ENCODE measurements at regions not wholly inside any gene's neighbourhood (a gene's known extent, or its start where the extent isn't known, plus 50 kb on each side); places are given as distances from the start of the nearest gene placed in this dataset.

DNA sequence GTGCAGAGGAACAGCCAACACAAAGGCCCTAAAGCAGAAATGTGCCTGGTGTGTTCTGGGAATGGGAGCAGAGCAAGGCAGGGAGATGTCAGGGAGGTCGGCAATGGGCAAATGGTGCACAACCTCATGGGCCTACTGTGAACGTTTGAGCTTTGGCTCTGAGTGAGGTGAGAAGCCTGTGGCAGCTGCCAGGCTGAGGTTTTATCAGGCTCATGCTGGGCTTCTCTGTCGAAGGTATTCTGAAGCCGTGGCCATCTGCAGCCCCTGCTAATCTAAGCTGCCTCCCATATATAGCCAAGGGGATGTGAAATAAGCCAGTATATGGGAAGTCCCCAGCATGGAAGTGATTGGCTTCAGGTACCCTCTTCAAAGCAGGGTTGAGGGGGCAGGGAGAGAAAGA lies 193.3 kb downstream of the SLC4A3 start:
- intact Hi-C loops (cut with micrococcal nuclease): no loop called here
- ATAC-seq (peak; percentile 70), DNase-seq (no peak)

DNA sequence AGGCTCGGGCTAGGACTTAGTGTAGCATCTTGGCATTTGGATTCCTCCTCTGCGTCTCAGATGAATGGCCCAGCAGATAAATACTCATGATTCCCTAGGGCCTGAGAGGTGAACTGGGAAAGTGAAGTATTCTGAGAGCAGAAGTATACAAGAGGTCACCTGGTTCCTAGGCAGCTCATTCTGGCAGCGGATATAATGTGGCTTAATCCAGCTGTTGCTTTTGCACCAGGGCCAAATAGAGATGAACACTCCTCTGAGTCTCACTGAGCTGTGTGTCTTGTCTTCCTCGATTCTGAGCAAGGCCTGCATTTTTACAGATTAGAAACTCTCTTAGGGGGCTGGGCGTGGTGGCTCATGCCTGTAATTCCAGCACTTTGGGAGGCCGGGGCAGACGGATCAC lies 196.1 kb downstream of the SLC4A3 start:
- DNase-seq (no peak), ATAC-seq (no peak)
- intact Hi-C loops (cut with micrococcal nuclease): no loop called here

DNA sequence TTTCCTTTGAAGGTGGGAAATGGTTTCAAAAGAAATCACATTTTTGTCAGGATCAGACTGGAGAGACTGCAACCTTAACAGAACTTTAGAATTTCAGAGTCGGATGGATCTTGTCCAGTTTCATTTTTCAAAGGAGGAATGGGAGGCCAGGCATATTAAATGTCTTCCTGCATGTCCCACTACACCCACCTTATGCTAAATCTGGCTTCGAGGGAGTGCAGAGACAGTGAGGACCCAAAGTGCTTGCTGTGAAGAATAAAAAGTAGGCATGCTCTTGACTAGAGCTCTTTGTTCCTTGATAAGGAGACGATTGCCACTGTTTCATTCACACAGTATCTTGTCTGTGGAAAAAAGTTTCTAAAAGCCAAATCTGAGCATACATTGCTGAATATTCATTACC lies 197.6 kb downstream of the SLC4A3 start:
- no peak for ATAC-seq
- intact Hi-C loops (cut with micrococcal nuclease): no loop called here

DNA sequence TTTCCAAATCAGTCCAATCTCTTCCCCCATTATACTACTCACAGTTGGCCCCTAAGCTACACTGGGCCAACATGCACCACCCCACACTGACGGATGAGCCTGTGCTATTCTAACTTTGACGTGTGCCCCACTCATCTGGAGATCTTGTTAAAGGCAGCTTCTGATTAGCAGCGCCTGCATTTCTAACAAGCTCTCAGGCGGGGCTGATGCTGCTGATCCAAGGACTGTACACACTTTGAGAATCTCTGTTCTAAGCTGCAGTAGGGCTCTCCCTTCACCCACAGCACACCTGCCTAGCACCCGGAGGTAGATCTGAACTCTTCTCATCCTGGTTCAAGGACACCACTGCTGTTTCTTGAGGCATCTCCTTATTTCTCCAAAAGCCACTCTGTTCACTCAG lies 200.7 kb downstream of the SLC4A3 start:
- intact Hi-C loops (cut with micrococcal nuclease): no loop called here
- no peak for DNase-seq
- peak; percentile 23 for ATAC-seq

More for the DNA sequence above, 197.6 kb downstream of the SLC4A3 start:
- no peak for DNase-seq

DNA sequence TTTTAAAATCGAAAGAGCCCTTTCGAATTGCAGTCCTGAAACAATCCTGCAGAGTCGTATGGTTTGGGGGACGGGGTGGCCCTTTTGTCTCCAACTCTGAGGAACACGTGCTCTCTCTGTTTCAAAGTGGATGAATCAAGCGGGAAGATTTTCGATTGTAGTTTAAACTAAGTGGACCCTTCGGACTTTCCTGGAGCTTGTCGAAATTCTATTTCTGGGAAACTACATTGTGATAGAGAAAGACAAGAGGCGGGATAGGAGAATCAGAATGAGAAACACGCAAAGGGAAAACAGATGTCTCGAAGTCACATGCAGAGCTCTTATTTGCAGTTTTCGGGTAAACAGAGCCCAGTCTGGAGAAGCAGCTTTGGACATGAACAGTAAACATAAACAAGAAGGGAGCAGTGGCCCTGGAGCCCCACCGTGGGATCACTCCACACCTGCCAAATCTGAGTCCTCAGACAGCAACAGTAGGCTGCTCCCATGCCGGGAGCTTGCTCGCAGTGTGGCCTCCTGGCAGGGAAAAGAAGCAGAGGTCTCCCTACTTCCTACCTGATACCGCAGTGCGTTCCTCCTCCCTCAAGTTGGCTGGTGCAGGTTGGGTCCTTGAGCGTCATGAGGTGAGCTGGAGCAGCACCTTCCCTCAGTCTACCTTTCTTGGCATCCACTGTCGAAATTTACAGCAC lies 202.4 kb downstream of the SLC4A3 start:
- ATAC-seq (no peak), DNase-seq (no peak)
- intact Hi-C loops (cut with micrococcal nuclease): no loop called here

DNA sequence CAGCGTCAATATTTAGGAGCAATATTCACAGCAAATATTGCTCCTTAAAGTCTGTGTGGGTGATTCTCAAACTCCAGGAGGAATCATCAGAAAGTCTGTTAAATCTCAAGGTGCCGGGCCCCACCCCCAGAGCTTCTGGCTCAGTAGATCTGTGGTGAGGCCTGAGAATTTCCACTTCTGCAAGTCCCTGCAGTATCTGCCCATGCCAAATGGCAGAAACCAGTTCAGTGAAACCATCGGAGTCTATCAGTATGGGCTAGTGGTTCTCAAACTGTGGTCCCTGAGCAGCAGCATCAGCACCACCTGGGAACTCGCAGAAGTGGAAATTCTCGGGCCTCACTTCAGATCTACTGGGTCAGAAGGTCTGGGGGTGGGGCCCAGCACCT lies 202.9 kb downstream of the SLC4A3 start:
- DNase-seq (no peak), ATAC-seq (no peak)
- intact Hi-C loops (cut with micrococcal nuclease): no loop called here

DNA sequence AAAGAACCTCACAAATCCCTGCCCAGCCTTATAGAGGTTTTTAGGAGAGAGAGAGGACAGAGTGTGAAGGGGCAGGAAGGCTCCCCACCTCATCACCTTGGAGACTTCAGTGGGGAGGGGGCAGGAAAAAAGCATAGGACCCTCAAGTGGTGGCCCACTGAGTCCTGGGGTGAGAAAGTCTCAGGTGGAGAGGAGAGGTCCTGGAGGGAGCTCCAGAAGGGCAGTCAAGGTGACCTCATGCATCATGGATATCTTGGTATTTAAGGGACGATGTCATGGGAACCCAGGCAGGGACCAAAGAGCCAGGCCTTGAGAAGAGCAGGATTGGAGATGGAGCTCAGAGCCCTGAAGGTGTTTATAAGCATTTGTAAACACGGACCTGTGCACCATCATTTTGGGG lies 204.5 kb downstream of the SLC4A3 start:
- DNase-seq (no peak), ATAC-seq (no peak)
- intact Hi-C loops (cut with micrococcal nuclease): no loop called here

DNA sequence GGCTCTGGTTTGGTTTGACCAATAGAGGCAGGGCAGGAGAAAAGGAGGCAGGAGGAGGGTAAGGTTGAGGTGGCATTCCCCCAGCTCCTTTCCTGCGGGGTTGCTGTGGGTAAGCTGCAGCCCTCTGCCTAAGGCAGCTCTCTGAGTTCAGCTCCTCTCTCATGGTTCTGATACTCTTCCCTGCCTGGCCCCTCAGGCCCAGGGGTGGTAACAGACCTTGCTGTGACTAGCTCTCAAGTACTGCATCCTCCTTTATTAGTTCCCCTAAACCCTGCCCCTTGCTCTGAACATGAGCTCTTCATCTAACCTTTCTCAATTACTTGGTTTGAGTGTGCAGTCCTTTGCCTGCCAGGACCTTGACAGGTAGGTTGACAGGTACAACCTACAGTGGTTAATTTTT lies 205.5 kb downstream of the SLC4A3 start:
- ATAC-seq: no peak
- DNase-seq: no peak
- intact Hi-C loops (cut with micrococcal nuclease): no loop called here

DNA sequence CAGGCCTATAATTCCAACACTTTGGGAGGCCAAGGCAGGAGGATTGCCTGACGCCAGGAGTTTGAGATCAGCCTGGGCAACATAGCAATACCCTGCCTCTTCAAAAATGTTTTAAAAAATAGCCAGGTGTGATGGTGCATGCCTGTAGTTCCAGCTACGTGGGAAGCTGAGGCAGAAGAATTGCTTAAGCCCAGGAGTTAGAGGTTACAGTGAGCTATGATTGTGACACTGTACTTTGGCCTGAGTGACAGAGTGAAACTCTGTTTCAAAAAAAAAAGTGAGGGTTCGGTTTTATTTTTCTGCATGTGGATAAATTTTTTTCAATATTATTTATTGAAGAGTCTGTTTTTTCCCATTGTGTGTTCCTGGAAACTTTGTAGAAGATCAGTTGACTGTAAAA lies 208.1 kb downstream of the SLC4A3 start:
- intact Hi-C loops (cut with micrococcal nuclease): loop anchor here (5.0 kb wide), 1 partner anchor 98 kb away; no protein-coding TSS in a partner anchor
- DNase-seq: no peak
- ATAC-seq: no peak

DNA sequence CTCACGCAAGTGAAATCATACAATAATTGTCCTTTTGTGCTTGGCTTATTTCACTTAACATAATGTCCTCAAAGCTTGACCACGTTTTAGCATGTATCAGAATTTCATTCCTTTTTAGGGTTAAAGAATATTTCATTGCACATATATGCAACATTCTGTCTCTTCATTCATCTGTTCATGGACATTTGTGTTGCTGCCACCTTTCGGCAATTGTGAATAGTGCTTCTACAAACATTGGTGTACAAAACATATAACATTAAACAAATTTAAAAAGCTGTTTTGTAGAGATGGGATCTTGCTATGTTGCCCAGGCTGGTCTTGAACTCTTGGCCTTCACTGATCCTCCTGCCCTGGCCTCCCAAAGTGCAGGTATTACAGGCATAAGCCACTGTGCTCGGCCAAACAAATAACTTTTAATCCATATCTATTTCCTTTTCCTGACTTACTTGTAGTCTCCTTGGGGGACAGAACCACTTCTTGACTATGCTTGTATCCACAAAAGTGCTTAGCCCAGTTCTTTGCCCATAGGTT lies 209.3 kb downstream of the SLC4A3 start:
- intact Hi-C loops (cut with micrococcal nuclease): loop anchor here (5.0 kb wide), 1 partner anchor 99 kb away; no protein-coding TSS in a partner anchor
- ATAC-seq: no peak

DNA sequence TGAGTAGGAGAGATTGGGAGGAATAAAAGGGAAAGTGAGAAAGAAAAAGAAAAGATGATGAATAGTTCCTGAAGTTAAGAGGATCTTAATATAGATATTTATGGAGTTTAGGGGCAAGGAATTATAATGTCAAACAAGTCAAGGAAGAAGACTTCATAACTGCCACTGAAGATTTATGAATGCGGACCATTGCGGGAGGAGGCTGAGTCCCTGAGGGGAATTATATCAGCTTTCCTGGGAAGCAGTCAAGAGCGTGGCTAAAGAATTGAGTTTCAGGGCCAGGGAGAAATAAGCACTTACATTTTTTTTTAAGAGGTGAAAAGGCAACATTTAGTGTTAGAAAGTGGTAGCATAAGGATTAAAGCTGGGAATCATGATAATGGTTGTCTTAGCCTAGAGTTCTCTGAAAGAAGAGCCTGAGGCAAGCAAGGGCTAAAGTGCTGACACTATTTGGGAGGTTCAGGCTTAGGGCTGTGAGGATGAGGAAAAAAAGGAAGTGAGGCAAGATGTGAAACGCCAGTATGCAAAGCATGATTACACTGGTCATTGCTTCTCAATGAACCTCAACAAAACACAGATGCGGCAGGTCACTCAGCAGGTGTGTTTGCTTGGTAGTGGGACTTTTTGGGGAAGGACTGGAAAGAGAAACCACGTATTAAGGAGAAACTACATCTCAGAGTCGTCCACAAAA lies 217.1 kb downstream of the SLC4A3 start:
- DNase-seq (no peak), ATAC-seq (no peak)
- intact Hi-C loops (cut with micrococcal nuclease): no loop called here

More for the DNA sequence above, 209.3 kb downstream of the SLC4A3 start:
- no peak for DNase-seq

DNA sequence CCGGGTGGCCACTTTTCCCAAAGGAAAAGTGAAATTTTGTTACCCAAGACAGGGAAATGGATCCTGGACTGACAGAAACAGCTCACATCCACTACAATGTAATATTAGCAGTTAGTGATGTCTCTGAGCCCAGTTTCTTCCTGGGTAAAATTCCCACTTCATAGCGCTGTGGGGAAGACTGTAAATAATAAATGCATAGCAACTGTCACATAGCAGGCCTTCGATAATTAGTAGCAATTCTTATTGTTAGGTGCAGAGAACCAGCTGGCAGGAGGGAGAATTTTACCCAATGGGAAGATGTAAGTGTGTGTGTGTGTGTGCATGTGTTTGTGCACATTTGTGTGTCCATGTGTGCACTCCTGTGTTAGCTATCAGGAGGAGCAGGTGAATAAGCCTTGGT lies 221.5 kb downstream of the SLC4A3 start:
- intact Hi-C loops (cut with micrococcal nuclease): no loop called here
- DNase-seq (no peak), ATAC-seq (no peak)

DNA sequence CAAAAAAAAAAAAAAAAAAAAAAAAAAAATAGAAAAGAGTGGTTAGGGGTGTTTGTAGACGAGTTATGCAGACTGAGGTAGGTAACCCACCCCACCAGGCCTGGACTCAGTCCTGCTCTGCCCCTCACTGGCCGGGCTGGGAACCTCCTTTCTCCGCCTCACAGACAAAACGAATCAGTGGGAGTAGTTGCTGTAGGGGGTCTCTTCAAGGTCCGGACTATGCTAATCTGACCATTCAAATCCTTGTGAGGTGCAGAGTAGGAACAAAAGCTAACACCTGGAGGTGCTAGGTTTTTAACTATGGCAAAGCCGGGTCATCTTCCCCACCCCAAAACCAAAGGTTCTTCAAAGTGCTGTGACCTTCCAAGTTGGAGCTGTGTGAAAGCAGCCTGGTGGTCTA lies 223.7 kb downstream of the SLC4A3 start:
- no peak for ATAC-seq
- intact Hi-C loops (cut with micrococcal nuclease): no loop called here
- no peak for DNase-seq

DNA sequence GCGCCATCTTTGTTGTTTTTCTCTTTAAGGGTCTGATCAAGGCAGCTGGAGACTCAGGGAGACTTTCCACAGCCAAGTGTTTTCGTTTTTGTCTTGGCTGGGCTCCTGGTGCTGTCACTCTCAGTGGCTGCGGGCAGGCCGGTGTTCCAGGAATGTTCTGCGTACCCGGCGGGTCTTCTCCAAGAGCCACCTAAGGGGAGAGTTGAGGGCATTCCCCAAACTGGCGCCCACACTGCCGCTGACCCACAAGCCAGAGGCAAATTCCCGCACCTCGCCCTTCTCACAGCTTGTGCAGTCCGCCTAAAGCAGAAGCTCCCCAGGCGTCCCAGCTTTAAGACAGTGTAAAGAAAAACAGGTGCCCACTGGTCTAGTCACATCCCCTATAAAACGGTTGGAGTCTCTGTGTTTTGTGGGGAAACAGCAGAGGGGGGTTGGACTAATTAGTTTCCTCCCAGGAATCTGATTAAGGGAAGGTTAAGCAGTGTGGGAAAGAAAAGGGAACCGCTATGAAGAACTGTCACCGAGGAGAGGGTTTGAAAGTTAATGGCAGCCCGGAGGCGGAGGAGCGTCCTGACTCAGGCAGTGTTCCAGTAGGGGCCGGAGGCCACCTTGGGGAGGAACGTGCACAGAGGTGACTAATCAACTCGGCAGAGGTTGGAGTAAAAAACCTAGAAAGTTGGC lies 224.5 kb downstream of the SLC4A3 start:
- intact Hi-C loops (cut with micrococcal nuclease): no loop called here
- peak; percentile 36 for DNase-seq
- peak; percentile 61 for ATAC-seq

DNA sequence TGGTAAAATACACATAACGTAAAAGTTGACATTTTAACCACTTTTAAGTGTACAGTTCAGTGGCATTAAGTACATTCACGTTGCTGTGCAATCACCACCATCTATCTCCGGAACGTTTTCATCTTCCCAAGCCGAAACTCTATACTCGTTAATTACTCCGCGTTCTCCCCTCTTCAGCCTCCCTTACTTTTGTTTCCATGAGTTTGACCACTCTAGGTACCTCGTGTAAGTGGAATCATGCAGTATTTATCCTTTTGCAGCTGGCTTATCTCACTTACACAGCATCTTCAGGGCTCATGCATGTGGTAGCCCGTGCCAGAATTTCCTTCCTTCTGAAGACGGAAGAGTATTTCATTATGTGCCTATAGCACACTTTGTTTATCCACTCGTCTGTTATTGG lies 225.2 kb downstream of the SLC4A3 start:
- intact Hi-C loops (cut with micrococcal nuclease): no loop called here
- DNase-seq (no peak), ATAC-seq (no peak)

DNA sequence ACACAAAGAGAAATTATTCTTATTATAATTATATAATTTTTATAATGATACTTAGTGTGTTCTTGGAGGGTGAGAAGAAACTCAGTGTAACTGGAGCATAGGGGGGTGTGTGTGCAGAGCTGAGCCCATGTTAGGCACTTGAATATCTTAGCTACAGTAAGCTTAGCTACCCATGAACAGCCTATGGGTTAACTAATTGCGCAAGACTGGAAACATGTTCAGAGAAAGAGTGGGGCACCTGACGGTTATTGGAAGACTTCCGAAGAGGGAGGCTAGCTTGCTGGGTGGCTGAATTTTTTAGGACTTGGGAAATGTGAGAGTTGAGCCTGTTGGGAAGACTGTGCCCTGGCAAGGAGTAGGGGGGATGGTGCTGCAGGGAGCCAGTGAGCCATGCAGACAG lies 229.2 kb downstream of the SLC4A3 start:
- ATAC-seq: no peak

DNA sequence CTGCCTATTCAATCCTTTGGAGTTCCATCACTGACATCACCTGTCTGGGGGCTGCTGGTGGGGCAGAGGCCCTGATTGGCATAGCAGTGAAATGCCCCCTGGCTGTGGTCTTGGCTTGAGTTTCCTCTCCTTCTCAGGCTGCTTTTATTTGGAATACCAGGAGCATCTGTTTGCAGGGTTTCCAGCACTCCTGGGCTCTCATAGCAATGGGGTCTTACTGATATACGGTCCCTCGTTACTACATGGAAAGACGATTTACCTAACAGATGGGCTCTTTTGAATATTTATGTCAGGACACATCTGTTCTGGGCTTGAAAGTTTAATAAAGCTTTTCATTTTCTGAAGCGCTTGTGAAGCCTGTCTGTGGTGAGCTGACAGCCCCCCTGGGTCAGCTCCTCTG lies 230.3 kb downstream of the SLC4A3 start:
- ATAC-seq: no peak
- no peak for DNase-seq
- intact Hi-C loops (cut with micrococcal nuclease): no loop called here

More for the DNA sequence above, 229.2 kb downstream of the SLC4A3 start:
- intact Hi-C loops (cut with micrococcal nuclease): no loop called here
- DNase-seq: no peak

DNA sequence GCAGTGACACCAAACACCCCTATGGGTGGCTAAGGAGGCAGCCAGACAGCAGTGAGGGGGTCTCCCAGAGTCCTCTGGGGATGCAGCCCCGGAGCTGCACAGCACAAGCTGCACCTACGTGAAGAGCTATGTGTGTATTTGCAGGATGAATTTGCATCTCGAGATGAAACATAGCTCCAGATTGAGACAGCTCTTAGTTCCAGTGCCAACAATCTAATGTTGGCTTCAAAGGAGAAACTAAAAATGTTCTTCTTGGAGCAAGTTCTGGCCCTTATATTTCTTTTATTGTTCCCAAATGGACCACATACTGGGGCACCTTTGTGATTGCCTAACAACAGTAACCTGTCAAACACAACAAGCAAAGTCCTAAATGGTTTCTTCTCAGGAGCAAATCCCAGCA lies 233.9 kb downstream of the SLC4A3 start:
- intact Hi-C loops (cut with micrococcal nuclease): no loop called here
- no peak for DNase-seq

DNA sequence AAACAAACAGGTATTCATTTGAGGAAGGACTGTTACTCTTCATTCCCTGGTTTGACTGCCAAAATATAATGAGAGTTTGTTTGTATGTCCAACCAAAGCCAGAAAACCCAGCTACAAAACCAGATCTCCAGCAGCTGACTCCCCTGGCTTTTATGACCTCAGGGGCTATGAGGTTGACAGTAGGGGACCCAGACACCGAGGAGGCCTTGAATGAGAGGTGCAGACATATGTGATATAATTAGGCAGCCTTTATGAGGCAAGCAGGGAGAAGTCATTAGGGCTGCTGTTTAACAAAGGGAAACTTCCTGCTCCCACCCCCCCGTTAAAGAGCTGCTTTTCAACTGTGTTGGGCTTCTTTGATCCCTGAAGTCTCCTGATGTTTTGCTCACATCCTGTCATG lies 236.7 kb downstream of the SLC4A3 start:
- intact Hi-C loops (cut with micrococcal nuclease): no loop called here
- DNase-seq: no peak
- ATAC-seq: no peak

More for the DNA sequence above, 233.9 kb downstream of the SLC4A3 start:
- no peak for ATAC-seq

DNA sequence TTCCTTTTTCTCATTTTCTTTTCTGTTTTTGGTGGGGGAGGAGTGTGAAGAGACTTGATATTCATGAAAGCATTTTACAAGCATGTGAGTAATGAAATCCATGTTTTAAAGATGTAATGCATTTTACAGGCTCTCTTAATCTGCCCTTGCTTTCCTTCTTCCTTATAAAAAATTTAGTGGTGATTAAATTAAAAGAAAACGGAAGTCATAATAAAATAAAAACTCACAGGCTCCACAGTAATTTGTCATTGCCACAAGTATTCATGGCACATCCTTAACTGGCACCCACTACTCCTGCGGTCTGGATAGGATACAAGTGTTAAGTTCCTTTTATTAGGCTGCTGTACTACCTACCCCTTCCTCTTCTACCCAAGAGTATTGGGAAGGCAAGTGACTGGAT lies 241.2 kb downstream of the SLC4A3 start:
- ATAC-seq (no peak), DNase-seq (no peak)
- intact Hi-C loops (cut with micrococcal nuclease): no loop called here

All from left ventricle myocardium superior (tissue), 1 donor.